ENCODE measurements at regions not wholly inside any gene's neighbourhood (a gene's known extent, or its start where the extent isn't known, plus 50 kb on each side); places are given as distances from the start of the nearest gene placed in this dataset.

DNA sequence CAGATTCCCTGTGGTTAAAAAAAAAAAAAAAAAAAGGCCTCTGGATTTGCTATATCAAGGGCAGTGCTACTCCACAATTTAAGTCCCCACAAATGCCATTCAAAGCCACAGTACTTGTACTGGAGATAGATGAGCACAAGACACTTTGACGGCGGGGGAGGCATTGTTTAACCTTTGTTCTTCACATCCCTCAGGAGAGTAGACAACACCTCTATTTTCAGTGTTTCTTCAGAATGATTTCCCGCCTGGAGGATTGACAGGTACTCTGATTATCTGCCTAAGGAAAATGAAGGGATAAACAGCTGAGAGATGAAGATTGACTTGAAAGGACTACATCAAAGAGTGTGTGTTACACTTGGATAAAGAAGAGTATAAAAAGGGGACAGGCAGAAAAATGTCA lies 58.7 kb downstream of the OTOL1 start:
- DNase-seq, result no peak

DNA sequence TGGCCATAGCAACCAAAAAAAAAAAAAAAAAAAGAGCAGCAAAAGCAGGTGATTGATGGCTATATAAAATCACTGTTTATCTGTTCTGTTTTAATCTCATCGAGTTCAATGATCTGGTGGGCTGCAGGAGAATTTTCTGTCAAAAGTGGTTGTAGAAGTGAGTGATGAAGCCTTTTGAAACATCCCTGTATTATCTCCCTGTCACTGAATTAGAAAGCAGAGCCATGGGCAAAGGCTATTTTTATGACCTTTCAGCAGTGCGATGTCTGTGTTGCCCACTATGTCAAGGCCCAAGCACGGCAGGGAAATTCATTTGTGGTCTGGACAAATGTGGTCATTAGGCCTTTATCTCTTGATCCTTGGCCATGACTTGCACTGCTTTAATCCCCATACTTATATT lies 59.9 kb downstream of the OTOL1 start:
- no peak for DNase-seq

DNA sequence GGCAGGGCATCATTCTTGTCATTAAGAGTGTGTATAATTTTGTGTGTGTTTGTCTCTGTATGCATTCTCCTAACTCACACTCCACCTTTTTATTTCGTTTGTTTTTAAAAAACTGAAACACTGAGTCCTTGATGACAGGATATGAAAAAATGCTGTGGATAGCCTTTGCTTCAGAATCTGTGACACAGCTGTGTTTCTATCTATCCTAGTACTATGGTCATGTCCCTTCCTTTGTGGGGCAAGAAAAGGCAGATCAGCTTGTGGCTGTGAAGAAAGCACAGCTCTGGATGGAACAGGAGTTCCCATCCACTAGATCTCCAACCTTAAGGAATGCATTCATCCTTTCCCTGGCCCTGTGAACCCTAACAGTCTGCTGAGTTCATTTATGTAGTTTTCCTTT lies 60.3 kb downstream of the OTOL1 start:
- no peak for DNase-seq

DNA sequence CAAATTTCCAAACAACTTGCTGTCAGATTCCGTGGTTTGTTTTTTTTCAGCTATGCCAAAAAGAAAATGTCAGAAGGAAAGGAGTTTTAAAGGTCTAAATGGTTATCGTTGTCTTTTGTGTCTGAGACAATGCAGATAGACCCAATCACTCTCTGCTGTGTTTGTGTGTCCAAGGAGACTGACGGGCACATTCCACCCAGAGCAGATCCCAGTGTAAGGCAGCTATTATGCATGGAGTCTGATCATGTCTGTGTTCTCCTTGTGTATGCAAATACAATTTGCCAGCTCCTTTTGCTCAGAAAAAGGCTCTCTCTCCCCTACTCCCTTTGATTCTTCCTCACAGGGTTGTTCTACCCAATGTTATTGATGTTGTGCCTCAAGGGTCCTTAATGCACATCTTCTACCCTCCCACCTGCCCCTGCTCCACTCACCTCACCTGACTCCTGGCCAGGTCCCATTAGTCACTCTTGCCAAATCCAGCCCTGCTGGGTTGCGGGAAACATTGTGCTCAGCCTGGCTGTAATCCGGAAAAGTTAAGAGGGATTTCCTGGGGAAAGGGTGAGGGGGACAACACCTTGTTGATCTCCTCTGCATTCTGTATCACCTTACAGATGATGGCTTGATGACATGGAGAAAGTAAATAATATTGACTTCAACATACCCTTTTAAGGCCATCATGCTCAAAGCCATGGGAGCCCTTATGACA lies 61.0 kb downstream of the OTOL1 start:
- no peak for DNase-seq

DNA sequence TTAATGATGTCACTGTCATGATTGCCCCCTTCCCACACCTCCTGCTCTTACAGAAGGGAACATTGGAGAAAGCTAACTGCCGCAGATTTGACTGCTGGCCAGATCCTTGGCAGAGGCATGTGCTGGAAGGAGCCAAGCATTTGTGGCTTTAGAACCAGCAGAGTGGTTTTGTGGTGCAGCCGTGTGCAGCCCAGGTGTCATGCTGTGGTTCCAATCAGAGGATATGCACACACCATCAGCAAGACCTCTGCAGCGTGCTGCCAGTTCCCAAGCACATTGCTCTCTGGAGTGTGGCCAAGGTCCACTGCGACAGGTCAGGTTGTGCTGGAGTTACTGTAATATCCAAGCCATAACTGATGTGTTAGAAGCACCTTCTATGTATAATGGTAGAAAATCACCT lies 61.6 kb downstream of the OTOL1 start:
- DNase-seq, result no peak

DNA sequence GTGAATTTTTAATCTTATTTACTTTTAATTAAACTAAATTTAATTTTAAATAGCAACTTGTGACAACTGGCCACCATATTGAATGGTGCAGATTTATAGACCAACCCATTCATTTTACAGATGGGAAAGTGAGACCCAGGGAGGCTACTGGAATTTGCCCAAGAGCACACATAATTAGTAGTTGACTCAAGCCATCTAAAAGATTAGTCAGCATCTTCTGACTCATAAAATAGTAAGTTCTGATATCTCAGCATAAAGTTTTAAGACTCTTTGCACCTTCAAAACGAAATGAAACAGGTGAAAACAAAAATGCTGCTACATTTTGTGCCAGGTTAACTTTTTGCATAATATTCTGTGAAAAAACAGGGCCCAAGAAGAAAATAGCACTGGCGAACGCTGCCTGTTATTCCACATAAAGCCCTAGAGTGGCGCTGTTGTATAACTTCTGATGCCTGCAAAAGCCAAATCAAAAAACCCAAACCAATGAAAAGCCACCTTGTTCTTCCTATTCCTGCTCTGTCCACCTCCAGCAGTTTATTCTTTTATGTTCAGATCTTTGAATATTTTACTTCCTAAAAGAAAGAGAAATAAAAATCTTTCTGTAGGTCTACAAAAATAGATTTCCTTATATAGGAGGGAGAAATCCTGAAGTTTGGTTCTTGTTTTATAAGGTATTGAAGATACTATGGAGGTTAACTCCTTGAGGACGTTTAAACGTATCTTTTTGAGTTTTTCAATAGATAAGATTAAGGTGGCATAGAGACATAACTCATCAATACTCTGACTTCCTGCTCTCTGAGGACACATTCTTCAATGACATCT lies 62.8 kb downstream of the OTOL1 start:
- peak; percentile 57 for DNase-seq

DNA sequence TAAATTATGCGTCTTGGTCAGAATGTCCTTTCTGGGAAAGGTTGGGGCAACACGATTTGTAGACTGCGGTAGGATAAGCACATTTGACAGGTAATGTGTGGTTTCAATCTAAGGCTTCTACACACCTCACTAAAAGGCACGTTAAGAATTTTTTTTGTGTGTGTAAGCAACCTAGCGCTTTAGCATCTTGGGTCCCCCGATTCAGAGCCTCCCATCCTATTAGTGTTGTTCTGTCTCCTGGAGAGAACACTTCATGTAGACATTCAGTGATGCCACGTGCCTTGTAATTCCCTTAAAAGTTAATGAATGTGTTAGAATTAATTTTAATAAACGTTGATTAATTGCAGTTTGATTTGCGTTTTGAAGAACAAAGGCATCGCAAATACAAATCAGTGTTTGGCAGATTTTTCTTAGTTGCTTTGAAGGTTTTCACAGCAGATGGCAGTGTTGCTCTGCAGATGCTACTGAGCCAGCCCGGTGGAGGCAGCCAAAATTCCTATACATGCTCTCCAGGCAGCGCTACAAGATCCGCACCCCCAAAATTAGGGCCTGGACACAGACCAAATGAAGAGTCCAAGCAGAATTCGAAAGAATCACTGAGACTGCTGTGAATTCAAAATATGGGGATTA lies 63.5 kb downstream of the OTOL1 start:
- DNase-seq, result peak; percentile 55

DNA sequence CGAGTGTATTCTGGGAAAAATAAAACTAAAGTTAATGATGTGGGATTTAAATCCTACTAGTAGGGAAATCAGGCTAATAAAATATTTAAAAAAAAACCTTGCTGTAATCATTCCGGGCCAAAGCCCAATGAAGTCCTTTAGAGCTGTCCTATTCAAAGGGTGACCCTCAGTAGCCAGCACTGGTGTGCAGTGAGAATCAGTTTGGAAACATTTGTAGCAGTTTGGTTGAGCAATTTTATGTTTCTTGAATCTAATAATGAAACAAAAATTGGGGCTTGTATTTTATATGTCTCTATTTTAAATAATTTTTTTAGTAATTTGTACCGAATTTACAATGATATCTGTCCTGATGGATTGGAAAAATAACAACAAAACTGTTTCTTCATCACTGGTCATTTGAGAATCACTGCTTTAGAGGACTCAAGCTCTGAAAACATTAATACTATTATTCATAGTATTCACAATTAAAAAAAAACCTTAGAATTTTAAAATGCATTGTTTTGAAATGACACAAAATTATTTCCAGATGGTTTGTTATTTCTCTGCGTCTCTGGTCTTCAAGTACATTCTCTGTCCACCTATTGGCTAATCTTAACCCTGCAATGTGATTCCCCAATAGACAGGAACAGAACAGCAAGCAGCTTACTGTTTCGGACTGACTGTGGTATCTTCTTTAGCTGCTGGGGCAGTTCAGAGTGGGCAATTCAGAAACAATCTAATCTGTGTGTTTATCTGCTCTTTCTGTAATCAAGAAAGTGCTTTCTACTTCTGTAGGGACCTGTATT lies 71.2 kb downstream of the OTOL1 start:
- DNase-seq, result no peak

DNA sequence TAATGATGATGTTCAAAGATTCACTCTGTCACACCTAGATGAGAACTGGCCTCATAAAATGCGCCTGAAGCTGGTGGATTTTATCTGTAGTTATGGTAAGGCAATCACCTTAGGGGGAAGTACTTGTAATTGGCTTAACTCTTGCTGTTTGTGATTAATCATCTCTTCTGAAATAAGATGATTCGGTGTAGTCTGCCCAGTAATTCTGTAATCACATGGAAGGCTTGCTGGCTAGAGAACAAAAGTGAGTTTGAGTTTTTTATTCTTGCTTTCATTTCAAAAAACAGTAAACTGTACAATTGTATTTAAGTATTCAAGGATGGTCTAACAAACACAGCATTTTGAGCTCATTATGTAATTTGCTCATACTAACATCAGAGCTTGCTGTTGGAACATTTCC lies 72.1 kb downstream of the OTOL1 start:
- DNase-seq, result no peak

DNA sequence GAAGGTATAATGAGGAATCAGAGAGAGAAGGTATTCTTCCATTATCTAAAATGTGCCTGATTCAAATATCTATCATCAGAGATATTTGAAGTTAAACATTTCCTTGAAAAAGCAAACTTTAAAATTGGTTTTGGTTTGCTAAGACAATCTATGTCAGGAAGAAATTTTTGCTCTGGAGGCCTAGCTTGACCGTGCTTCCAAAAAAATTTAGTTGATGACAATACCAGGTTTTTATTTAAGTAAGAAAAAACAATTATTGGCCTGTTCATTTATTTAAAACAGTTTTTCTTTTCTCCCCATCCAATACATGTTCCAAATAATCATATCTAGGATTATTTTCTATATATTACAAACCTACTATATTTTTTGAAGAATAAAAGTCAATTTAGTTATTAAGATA lies 75.3 kb downstream of the OTOL1 start:
- no peak for DNase-seq

DNA sequence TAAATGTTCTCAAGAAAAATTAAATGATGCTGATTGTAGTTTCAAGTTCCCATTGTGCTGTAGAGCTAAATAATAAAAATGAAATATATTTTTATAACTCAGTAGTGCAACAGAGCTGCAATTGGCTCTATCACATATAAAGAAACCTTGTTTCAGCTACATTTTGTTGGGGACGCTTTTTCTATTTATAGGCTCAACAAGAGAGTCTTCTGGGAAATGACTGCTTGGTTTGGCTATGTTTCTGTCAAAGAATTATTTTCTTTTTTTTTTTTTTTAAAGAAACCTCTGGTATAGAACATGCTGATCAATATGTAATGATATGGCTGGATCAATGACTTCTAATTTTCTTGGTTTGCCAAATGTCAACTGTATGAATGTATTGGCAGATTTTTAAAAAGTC lies 76.5 kb downstream of the OTOL1 start:
- no peak for DNase-seq

DNA sequence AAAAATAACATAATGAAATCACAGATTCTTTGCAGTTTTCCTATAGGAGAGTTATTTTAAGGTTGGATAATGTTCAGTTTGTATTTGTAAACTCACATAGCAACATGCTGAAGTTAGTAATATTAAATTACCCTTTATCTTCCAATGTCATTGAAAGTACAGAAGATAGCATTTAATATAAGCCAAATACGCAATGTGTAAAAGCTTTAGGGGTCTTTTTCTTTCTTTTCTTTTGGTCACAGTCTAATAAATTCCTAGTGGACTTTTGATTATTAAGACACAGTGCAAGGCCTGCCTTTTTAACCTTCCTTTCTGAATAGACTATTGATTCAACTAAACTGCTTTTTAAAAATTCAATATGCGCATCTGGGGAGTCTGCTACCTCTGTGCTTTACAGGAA lies 79.3 kb downstream of the OTOL1 start:
- DNase-seq, result no peak

DNA sequence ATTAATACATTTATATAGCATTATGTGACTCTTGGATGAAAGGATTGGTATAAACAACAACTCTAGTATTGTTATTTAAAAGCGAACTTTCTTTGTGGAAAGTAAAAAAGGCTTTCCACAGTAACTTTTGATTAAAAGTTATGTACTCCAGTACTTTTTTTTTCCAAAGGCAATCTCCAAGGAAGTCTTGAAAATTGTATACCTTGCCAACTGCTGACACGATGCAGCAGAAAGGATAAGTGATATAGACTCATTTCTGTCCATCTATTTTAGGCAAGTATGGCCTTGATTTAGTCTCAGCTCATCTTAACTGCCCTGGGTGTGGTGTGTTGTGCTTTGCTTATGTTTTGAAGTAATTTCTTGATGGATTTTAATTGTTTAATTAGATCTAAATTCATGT lies 79.7 kb downstream of the OTOL1 start:
- DNase-seq, result no peak

DNA sequence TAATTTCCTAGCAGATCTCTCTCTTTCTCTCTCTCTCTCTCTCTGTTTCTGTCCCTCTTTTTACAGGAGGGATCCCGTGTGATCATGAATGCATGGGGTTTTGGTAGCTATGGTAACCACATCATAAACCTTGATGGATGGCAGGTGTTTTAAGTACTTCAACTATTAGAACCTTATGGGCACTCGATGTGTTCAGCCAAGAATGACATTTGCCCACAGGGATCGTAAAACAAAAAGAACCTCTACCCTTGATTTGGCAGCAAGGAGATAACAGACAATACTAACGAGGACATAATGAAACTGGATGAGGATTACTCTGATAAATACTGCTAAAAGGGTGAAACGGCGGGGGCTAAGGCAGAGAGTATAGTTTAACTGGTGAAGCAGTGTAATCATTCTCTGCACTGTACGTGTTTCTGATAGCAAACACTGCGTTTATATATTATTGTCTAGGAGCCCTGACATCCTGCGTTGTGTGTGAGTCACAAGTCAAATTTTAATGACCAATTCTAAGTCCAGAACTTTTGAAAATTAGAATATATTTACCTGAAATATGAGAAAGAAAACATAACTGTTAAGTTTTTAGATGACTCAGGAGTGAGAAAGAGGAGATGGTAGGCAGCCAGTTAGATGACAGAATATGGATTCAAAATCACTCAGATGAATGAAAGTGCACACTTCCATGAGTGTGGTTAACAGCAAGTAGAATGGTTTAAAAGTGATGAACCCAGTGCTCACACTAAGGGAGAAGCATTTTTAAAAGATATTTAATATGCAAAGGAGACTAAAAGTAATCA lies 80.3 kb downstream of the OTOL1 start:
- DNase-seq, result peak; percentile 79

DNA sequence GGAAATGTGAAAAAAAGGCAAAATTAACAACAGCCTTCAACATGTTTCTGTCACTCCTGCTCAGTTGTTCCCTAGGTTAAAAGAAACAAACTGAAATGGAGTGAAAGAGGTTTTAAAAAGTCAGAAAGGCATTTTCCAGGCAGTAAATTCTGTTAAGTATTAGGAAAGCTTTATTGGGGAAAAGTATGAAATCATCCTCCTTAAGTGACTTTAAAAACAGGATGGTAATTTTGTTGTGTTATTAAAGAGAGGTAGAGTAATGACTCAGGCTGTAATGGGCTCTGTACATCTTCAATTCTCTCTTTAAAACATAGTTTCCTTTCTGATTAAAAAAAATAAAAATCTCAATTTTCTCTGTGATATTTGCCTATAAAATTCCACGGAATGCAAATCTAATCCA lies 81.1 kb downstream of the OTOL1 start:
- no peak for DNase-seq

DNA sequence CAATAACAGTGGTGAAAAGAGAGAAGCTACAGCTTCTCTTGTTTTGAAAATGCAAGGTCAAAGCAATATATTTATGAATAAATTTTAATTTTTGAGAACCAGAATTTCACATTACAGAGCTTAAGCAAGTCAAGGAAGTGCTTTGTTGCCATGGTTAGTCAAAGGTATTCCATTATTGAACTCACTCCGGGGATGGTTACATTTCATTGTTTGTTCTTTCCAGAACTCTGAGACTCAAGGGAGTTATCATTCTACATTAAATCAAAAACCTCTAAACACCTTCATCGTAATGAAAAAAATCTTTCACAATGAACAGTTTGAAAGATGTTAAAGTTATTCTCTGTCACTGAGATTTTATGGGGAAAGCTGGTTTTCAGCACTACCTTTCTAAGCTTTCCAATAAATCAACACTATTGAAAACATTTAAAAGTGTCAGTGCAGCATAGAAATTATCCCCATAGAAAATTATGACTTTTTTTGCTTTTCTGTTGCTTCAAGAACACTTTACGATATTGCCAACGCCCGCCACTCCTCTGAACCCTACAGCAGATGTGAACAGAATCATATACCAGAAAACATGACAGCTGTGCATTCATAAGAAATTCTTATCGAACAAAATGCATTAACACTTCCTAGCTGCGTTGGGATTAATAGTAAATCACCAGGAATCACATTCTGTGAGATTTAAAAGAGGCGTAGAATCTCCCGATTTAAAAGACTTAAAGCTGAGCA lies 83.0 kb downstream of the OTOL1 start:
- DNase-seq, result no peak

DNA sequence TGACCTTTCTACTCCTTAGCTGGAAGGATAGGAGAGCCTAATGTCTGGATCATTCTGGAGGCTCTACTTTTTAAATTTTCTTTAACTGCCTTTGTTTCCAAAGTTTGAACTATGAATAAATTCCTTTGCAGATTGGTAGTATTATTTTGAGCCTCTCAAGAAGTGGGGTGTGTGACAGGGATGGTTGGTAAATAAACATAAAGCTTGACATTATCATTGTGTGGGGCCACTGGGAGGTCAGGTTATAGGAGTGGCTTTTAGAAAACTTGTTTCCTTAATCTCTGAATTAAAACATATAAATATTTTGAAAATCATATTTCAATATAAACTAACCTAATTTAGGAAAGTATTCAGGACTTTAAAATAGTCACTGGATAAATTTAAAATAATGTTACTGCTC lies 89.3 kb downstream of the OTOL1 start:
- no peak for DNase-seq

DNA sequence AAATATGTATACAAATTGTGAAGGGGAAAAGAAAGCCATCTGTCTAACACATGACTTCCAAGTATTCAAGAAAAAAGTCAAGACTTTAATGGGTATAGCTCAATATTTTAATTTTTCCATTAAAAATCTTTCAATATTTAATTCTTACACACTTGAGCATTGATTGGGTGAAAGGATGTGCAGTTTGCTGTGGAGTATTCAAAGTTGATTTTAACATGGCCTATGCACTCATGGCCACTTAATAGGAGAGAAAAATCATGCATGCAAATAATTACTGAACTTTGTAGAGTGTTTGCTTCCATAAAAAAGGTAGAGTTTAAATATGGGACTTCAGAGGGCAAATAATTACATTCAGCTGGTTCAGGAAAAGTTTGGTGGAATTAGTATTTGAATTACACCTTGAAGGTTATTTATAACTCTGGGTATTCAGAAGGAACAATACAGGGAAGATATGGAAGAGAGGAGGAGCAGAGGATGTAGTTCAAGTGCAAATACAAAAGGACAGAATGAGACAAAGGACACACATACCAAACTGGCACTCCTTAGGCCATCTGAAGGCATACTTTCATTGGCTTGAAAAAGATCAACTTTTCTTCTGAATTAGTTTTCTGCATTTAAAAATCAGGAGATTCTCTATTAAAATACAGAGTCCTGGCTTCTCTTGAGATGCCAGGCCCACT lies 90.1 kb downstream of the OTOL1 start:
- DNase-seq, result no peak

DNA sequence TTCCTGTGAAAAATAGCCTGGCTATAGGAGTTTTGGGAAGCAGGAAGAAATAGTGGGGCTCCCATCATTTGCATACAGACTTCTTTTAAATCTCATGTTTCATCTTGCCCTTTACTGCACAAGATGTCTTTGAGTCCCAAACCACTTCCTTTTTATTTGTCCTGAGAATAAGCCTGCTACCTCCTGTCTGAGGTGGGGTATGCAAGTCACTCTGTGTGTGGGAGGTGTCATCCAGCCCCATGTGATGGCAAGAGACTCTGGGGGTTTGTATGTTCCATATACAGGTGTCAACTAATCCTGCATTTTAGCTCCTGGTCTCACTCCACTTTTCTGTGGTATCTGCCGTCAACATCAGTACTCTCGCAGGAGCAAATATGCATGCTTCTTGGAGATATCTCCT lies 102.0 kb downstream of the OTOL1 start:
- DNase-seq, result no peak

DNA sequence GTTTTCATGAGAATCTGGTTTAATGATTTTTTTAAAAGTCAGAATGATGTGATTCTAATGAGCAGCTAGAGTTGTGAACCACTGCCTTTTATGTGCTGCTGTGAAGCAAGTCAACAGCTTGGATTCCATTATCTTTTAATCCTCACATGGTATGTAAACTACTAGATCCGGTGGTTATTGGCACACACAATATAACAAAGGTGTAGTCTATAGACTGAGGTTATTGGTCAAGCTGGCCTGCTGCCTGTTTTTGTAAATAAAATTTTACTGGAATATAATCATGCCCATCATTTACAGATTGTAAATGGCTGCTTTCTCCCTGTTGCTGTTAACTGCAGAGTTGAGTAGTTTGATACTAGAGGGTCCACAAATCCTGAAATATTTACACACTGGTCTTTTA lies 103.1 kb downstream of the OTOL1 start:
- DNase-seq, result no peak

DNA sequence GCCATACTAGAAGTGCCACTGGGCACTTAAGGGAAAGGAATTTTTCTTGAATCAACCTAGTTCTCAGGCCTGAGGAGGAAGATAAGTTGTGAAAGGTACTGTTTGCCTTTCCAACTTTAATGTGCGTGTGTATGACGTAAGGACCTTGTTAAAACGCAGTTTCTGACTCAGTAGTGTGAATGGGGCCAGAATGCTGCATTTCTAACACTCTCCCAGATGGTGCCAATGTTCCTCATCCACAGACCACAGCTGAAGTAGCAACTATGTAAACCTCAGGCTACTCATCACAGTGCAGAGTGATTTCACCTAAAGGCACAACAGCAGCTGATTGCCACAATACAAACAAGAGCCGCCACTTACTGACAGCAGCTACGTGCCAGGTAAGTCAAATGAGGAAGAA lies 103.6 kb downstream of the OTOL1 start:
- DNase-seq, result peak; percentile 23

Measured in NCI-H146 (cell line).